WTC11 (cell line): ENCODE measurements at regions not wholly inside any gene's neighbourhood (a gene's known extent, or its start where the extent isn't known, plus 50 kb on each side); places are given as distances from the start of the nearest gene placed in this dataset.

Experiments
- ATAC-seq: fragments of 200-7000 bp; cut with Tn5 transposase; 2 replicates; pipeline ENCODE4 v1.10.0; 2021; ENCODE audit warnings: mild to moderate bottlenecking, moderate library complexity
- CTCF ChIA-PET: fragments of 300-600 bp; sonication (Branson Sonifier 250); formaldehyde crosslinking; loops from one replicate; lab custom pipeline; 2021; ENCODE audit warnings: antibody characterized with exemption; lab: Charles Lee
- POLR2A ChIA-PET: fragments of 350-600 bp; sonication (Branson Sonifier 250); formaldehyde crosslinking; loops from one replicate; lab custom pipeline; 2021; ENCODE audit warnings: antibody characterized with exemption; lab: Charles Lee
- DNase-seq: peaks from one replicate; pipeline ENCODE4 v3.0.0; 2021; ENCODE audit warnings: low spot score
- H3K27ac Mint-ChIP-seq: 2 replicates; pipeline ENCODE4 v1.8.0; 2021; ENCODE audit warnings: mixed read lengths
- H3K27me3 Mint-ChIP-seq: 2 replicates; pipeline ENCODE4 v1.8.0; 2021; ENCODE audit warnings: low read depth, mild to moderate bottlenecking, moderate library complexity, mixed read lengths
- H3K36me3 Mint-ChIP-seq: 2 replicates; pipeline ENCODE4 v1.8.0; 2021; ENCODE audit warnings: mixed read lengths
- H3K4me1 Mint-ChIP-seq: 2 replicates; pipeline ENCODE4 v1.8.0; 2022; ENCODE audit warnings: mixed read lengths
- H3K4me3 Mint-ChIP-seq: 2 replicates; pipeline ENCODE4 v1.8.0; 2021; ENCODE audit warnings: mild to moderate bottlenecking, moderate library complexity, mixed read lengths
- H3K9me3 Mint-ChIP-seq: 2 replicates; pipeline ENCODE4 v1.8.0; 2021; ENCODE audit warnings: mixed read lengths
- ELF4 ChIP-seq: sonication (generic); formaldehyde crosslinking; IDR thresholded peaks from 2 replicates; pipeline ENCODE4 v1.8.1; 2022; ENCODE audit warnings: low read depth, mild to moderate bottlenecking, moderate library complexity, missing genetic modification reagents
- ERG ChIP-seq: fragments of 250-450 bp; sonication (Bioruptor Pico); IDR thresholded peaks from 2 replicates; pipeline ENCODE4 v1.8.0; 2021; ENCODE audit warnings: mild to moderate bottlenecking
- FOXP1 ChIP-seq: sonication (generic); formaldehyde crosslinking; IDR thresholded peaks from 2 replicates; pipeline ENCODE4 v1.8.0; 2022; ENCODE audit warnings: missing genetic modification reagents, mild to moderate bottlenecking, moderate library complexity, borderline replicate concordance
- GABPB1 ChIP-seq: sonication (generic); formaldehyde crosslinking; IDR thresholded peaks from 2 replicates; pipeline ENCODE4 v1.8.1; 2023; ENCODE audit warnings: mild to moderate bottlenecking, missing genetic modification reagents
- JUN ChIP-seq: sonication (generic); formaldehyde crosslinking; IDR thresholded peaks from 2 replicates; pipeline ENCODE4 v1.8.0; 2023; ENCODE audit warnings: mild to moderate bottlenecking, missing genetic modification reagents
- MXD4 ChIP-seq: fragments of 250-450 bp; sonication (Bioruptor Pico); IDR thresholded peaks from 2 replicates; pipeline ENCODE4 v1.8.0; 2021; ENCODE audit warnings: mild to moderate bottlenecking, moderate library complexity, borderline replicate concordance
- NR1H2 ChIP-seq: sonication (generic); formaldehyde crosslinking; IDR thresholded peaks from 2 replicates; pipeline ENCODE4 v1.9.0; 2021; ENCODE audit warnings: mild to moderate bottlenecking, moderate library complexity, missing genetic modification reagents
- SMAD4 ChIP-seq: sonication (generic); formaldehyde crosslinking; IDR thresholded peaks from 2 replicates; pipeline ENCODE4 v1.8.0; 2022; ENCODE audit warnings: mild to moderate bottlenecking, missing genetic modification reagents
- SOX15 ChIP-seq: fragments of 250-450 bp; sonication (Bioruptor Pico); IDR thresholded peaks from 2 replicates; pipeline ENCODE4 v1.9.0; 2021; ENCODE audit warnings: mild to moderate bottlenecking
- SP1 ChIP-seq: sonication (generic); formaldehyde crosslinking; conservative IDR thresholded peaks from 2 replicates; pipeline ENCODE4 v1.8.1; 2022; ENCODE audit warnings: missing genetic modification reagents
- ZBTB43 ChIP-seq: sonication (generic); formaldehyde crosslinking; IDR thresholded peaks from 2 replicates; pipeline ENCODE4 v1.8.1; 2023; ENCODE audit warnings: mild to moderate bottlenecking, missing genetic modification reagents
- ZNF121 ChIP-seq: sonication (generic); formaldehyde crosslinking; IDR thresholded peaks from 2 replicates; pipeline ENCODE4 v1.8.0; 2023; ENCODE audit warnings: missing genetic modification reagents
- ZNF232 ChIP-seq: sonication (generic); formaldehyde crosslinking; IDR thresholded peaks from 2 replicates; pipeline ENCODE4 v1.8.0; 2022; ENCODE audit warnings: mild to moderate bottlenecking, missing genetic modification reagents
- TF ChIP-seq, protein P1 (sequence below): fragments of 250-450 bp; sonication (Bioruptor Pico); IDR thresholded peaks from 2 replicates; pipeline ENCODE4 v2.1.2; 2022; ENCODE audit warnings: mild to moderate bottlenecking, moderate library complexity
- TF ChIP-seq, protein P2 (sequence below): sonication (generic); formaldehyde crosslinking; IDR thresholded peaks from 2 replicates; pipeline ENCODE4 v1.8.0; 2022; ENCODE audit warnings: mild to moderate bottlenecking, missing genetic modification reagents
- TF ChIP-seq, protein P3 (sequence below): sonication (generic); formaldehyde crosslinking; IDR thresholded peaks from 2 replicates; pipeline ENCODE4 v1.8.0; 2022; ENCODE audit warnings: mild to moderate bottlenecking, missing genetic modification reagents
- TF ChIP-seq, protein P4 (sequence below): sonication (generic); formaldehyde crosslinking; IDR thresholded peaks from 2 replicates; pipeline ENCODE4 v1.8.0; 2022; ENCODE audit warnings: missing genetic modification reagents
- TF ChIP-seq, protein P5 (sequence below): sonication (generic); formaldehyde crosslinking; IDR thresholded peaks from 2 replicates; pipeline ENCODE4 v1.8.1; 2022; ENCODE audit warnings: low read depth, mild to moderate bottlenecking, moderate library complexity, missing genetic modification reagents, borderline replicate concordance
- TF ChIP-seq, protein P6 (sequence below): sonication (generic); formaldehyde crosslinking; IDR thresholded peaks from 2 replicates; pipeline ENCODE4 v1.8.0; 2022; ENCODE audit warnings: mild to moderate bottlenecking, missing genetic modification reagents
- TF ChIP-seq, protein P7 (sequence below): sonication (generic); formaldehyde crosslinking; IDR thresholded peaks from 2 replicates; pipeline ENCODE4 v1.8.1; 2023; ENCODE audit warnings: mild to moderate bottlenecking, missing genetic modification reagents, moderate library complexity

GRCh38 chr10:86592413-86592812 is 61.9 kb upstream of the OPN4 start (continued):
- TF ChIP-seq, protein P1, sequence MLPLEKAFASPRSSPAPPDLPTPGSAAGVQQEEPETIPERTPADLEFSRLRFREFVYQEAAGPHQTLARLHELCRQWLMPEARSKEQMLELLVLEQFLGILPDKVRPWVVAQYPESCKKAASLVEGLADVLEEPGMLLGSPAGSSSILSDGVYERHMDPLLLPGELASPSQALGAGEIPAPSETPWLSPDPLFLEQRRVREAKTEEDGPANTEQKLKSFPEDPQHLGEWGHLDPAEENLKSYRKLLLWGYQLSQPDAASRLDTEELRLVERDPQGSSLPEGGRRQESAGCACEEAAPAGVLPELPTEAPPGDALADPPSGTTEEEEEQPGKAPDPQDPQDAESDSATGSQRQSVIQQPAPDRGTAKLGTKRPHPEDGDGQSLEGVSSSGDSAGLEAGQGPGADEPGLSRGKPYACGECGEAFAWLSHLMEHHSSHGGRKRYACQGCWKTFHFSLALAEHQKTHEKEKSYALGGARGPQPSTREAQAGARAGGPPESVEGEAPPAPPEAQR (CRISPR knock-in tag): no peak

DNA sequence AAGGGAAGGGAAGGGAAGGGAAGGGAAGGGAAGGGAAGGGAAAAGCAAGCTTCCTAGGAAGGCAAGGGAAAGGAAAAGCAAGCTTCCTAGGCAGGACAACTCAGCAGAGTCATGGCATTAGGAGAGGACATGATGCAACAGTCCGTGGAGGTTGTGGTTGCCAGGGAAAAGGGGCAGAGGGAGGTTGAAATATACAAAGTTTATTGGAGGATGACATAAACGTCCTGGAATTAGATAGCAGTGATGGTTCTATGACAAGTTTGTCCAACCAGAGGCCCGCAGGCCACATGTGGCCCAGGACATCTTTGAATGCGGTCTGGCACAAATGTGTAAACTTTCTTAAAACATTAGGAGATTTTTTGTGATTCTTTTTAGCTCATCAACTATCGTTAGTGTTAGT is 59.8 kb upstream of the OPN4 start:
- no peak for ATAC-seq
- TF ChIP-seq JUN: no peak
- TF ChIP-seq SMAD4: no peak
- TF ChIP-seq, protein P2, sequence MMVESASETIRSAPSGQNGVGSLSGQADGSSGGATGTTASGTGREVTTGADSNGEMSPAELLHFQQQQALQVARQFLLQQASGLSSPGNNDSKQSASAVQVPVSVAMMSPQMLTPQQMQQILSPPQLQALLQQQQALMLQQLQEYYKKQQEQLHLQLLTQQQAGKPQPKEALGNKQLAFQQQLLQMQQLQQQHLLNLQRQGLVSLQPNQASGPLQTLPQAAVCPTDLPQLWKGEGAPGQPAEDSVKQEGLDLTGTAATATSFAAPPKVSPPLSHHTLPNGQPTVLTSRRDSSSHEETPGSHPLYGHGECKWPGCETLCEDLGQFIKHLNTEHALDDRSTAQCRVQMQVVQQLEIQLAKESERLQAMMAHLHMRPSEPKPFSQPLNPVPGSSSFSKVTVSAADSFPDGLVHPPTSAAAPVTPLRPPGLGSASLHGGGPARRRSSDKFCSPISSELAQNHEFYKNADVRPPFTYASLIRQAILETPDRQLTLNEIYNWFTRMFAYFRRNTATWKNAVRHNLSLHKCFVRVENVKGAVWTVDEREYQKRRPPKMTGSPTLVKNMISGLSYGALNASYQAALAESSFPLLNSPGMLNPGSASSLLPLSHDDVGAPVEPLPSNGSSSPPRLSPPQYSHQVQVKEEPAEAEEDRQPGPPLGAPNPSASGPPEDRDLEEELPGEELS (CRISPR knock-in tag): no peak
- TF ChIP-seq, protein P3, sequence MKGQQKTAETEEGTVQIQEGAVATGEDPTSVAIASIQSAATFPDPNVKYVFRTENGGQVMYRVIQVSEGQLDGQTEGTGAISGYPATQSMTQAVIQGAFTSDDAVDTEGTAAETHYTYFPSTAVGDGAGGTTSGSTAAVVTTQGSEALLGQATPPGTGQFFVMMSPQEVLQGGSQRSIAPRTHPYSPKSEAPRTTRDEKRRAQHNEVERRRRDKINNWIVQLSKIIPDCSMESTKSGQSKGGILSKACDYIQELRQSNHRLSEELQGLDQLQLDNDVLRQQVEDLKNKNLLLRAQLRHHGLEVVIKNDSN: no peak
- no peak for TF ChIP-seq MXD4 (CRISPR knock-in tag)
- TF ChIP-seq ELF4 (CRISPR knock-in tag): no peak
- no peak for TF ChIP-seq NR1H2 (CRISPR knock-in tag)
- TF ChIP-seq ZNF121 (CRISPR knock-in tag): 0 out of 2 replicates have a peak, but pooled peaks have one; percentile 21
- no peak for TF ChIP-seq ERG (CRISPR knock-in tag)
- TF ChIP-seq, protein P4, sequence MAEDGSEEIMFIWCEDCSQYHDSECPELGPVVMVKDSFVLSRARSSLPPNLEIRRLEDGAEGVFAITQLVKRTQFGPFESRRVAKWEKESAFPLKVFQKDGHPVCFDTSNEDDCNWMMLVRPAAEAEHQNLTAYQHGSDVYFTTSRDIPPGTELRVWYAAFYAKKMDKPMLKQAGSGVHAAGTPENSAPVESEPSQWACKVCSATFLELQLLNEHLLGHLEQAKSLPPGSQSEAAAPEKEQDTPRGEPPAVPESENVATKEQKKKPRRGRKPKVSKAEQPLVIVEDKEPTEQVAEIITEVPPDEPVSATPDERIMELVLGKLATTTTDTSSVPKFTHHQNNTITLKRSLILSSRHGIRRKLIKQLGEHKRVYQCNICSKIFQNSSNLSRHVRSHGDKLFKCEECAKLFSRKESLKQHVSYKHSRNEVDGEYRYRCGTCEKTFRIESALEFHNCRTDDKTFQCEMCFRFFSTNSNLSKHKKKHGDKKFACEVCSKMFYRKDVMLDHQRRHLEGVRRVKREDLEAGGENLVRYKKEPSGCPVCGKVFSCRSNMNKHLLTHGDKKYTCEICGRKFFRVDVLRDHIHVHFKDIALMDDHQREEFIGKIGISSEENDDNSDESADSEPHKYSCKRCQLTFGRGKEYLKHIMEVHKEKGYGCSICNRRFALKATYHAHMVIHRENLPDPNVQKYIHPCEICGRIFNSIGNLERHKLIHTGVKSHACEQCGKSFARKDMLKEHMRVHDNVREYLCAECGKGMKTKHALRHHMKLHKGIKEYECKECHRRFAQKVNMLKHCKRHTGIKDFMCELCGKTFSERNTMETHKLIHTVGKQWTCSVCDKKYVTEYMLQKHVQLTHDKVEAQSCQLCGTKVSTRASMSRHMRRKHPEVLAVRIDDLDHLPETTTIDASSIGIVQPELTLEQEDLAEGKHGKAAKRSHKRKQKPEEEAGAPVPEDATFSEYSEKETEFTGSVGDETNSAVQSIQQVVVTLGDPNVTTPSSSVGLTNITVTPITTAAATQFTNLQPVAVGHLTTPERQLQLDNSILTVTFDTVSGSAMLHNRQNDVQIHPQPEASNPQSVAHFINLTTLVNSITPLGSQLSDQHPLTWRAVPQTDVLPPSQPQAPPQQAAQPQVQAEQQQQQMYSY: no peak
- TF ChIP-seq GABPB1 (CRISPR knock-in tag): peak; percentile 43; the same call in 1 of the 2 replicates

GRCh38 chr10:86595496-86595895 is 58.9 kb upstream of the OPN4 start:
- ATAC-seq: no peak
- peaks cover 2% of the 10 kb centered on the region; the same call in 1 of the 2 replicates for H3K27me3 Mint-ChIP-seq
- no peak overlapping the region for H3K4me3 Mint-ChIP-seq
- peaks cover 14% of the 10 kb centered on the region for H3K4me1 Mint-ChIP-seq
- H3K27ac Mint-ChIP-seq: no peak overlapping the region
- no peaks in the 10 kb centered on the region for H3K9me3 Mint-ChIP-seq
- CTCF ChIA-PET: interaction anchor here (0.8 to 0.9 kb wide), 2 partner anchors 36 to 196 kb away, joined by 3 to 4 read pairs; no protein-coding TSS in a partner anchor
- POLR2A ChIA-PET: no interaction called here
- no peaks in the 10 kb centered on the region for H3K36me3 Mint-ChIP-seq
- DNase-seq: no peak
- TF ChIP-seq ZNF232 (CRISPR knock-in tag): no peak
- TF ChIP-seq SP1 (CRISPR knock-in tag): no peak
- TF ChIP-seq FOXP1 (CRISPR knock-in tag): no peak
- no peak for TF ChIP-seq SOX15 (CRISPR knock-in tag)
- no peak for TF ChIP-seq ZBTB43
- TF ChIP-seq, protein P5, sequence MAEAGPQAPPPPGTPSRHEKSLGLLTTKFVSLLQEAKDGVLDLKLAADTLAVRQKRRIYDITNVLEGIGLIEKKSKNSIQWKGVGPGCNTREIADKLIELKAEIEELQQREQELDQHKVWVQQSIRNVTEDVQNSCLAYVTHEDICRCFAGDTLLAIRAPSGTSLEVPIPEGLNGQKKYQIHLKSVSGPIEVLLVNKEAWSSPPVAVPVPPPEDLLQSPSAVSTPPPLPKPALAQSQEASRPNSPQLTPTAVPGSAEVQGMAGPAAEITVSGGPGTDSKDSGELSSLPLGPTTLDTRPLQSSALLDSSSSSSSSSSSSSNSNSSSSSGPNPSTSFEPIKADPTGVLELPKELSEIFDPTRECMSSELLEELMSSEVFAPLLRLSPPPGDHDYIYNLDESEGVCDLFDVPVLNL (CRISPR knock-in tag): no peak
- TF ChIP-seq, protein P6, sequence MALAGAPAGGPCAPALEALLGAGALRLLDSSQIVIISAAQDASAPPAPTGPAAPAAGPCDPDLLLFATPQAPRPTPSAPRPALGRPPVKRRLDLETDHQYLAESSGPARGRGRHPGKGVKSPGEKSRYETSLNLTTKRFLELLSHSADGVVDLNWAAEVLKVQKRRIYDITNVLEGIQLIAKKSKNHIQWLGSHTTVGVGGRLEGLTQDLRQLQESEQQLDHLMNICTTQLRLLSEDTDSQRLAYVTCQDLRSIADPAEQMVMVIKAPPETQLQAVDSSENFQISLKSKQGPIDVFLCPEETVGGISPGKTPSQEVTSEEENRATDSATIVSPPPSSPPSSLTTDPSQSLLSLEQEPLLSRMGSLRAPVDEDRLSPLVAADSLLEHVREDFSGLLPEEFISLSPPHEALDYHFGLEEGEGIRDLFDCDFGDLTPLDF (CRISPR knock-in tag): no peak
- TF ChIP-seq, protein P7, sequence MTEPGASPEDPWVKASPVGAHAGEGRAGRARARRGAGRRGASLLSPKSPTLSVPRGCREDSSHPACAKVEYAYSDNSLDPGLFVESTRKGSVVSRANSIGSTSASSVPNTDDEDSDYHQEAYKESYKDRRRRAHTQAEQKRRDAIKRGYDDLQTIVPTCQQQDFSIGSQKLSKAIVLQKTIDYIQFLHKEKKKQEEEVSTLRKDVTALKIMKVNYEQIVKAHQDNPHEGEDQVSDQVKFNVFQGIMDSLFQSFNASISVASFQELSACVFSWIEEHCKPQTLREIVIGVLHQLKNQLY (CRISPR knock-in tag): no peak

More for the DNA sequence above, 59.8 kb upstream of the OPN4 start:
- DNase-seq: no peak
- POLR2A ChIA-PET: no interaction called here
- H3K36me3 Mint-ChIP-seq: no peaks in the 10 kb centered on the region
- H3K9me3 Mint-ChIP-seq: peaks cover 3% of the 10 kb centered on the region; the same call in 1 of the 2 replicates
- H3K27me3 Mint-ChIP-seq: peaks cover 2% of the 10 kb centered on the region; the same call in 1 of the 2 replicates
- no peak overlapping the region; the same call in 1 of the 2 replicates for H3K27ac Mint-ChIP-seq
- CTCF ChIA-PET: interaction anchor here (0.9 kb wide), 1 partner anchor 9 kb away, joined by 4 read pairs; no protein-coding TSS in a partner anchor
- no peak overlapping the region for H3K4me3 Mint-ChIP-seq
- peaks cover 4% of the 10 kb centered on the region for H3K4me1 Mint-ChIP-seq
